Stimulated activated naive CD8-positive, alpha-beta T cell treated with anti-CD3 and anti-CD28 coated beads, Interleukin-15, Interleukin-2, amounts not matched to agents 100 U/mL and 50 U/mL, for 24 hours (primary cell): ENCODE measurements at regions not wholly inside any gene's neighbourhood (a gene's known extent, or its start where the extent isn't known, plus 50 kb on each side); places are given as distances from the start of the nearest gene placed in this dataset.

Experiments
- ATAC-seq: fragments of 150-1000 bp; cut with Tn5 transposase; one replicate; pipeline ENCODE4 v1.10.0; 2021
- DNase-seq: peaks from one replicate; pipeline ENCODE4 v3.0.0; 2021

GRCh38 chr2:37838541-37839167, 86.4 kb upstream of the RMDN2 start:
- no peak for ATAC-seq

GRCh38 chr2:37839991-37840390, 85.1 kb upstream of the RMDN2 start:
- ATAC-seq (no peak), DNase-seq (no peak)

More at GRCh38 chr2:37838541-37839167, 86.4 kb upstream of the RMDN2 start:
- no peak for DNase-seq

GRCh38 chr2:37842732-37843440, 82.2 kb upstream of the RMDN2 start:
- DNase-seq (no peak), ATAC-seq (no peak)

GRCh38 chr2:37843556-37843955, 81.5 kb upstream of the RMDN2 start:
- no peak for ATAC-seq
- DNase-seq, result no peak

- DNase-seq (no peak), ATAC-seq (no peak)
Measured at GRCh38 chr2:37846207-37846606, 78.9 kb upstream of the RMDN2 start.

- no peak for ATAC-seq
- no peak for DNase-seq
Measured at GRCh38 chr2:37847792-37848191, 77.3 kb upstream of the RMDN2 start.

- no peak for ATAC-seq
Measured at GRCh38 chr2:37848451-37848850, 76.6 kb upstream of the RMDN2 start.

GRCh38 chr2:37849911-37850310, 75.2 kb upstream of the RMDN2 start:
- peak; percentile 34 for ATAC-seq
- no peak for DNase-seq

More at GRCh38 chr2:37848451-37848850, 76.6 kb upstream of the RMDN2 start:
- DNase-seq, result no peak

GRCh38 chr2:37851428-37851827, 73.7 kb upstream of the RMDN2 start:
- ATAC-seq, result no peak
- DNase-seq, result no peak

- DNase-seq (no peak), ATAC-seq (peak; percentile 79)
Measured at GRCh38 chr2:37851828-37852584, 73.1 kb upstream of the RMDN2 start.

GRCh38 chr2:37852585-37853014, 72.5 kb upstream of the RMDN2 start:
- no peak for ATAC-seq
- no peak for DNase-seq

GRCh38 chr2:37854676-37855282, 70.3 kb upstream of the RMDN2 start:
- ATAC-seq (no peak), DNase-seq (no peak)

- no peak for DNase-seq
Measured at GRCh38 chr2:37855283-37856041, 69.6 kb upstream of the RMDN2 start.

GRCh38 chr2:37856101-37856751, 68.9 kb upstream of the RMDN2 start:
- no peak for DNase-seq
- ATAC-seq, result no peak

More at GRCh38 chr2:37855283-37856041, 69.6 kb upstream of the RMDN2 start:
- ATAC-seq, result no peak

- no peak for DNase-seq
- no peak for ATAC-seq
Measured at GRCh38 chr2:37857575-37858399, 67.3 kb upstream of the RMDN2 start.

- DNase-seq (no peak), ATAC-seq (no peak)
Measured at GRCh38 chr2:37858400-37858711, 66.7 kb upstream of the RMDN2 start.

GRCh38 chr2:37858725-37859267, 66.3 kb upstream of the RMDN2 start:
- peak; percentile 34 for ATAC-seq
- no peak for DNase-seq

GRCh38 chr2:37862620-37863019, 62.5 kb upstream of the RMDN2 start:
- no peak for DNase-seq
- ATAC-seq, result no peak

- no peak for ATAC-seq
- no peak for DNase-seq
Measured at GRCh38 chr2:37864217-37864616, 60.9 kb upstream of the RMDN2 start.

- no peak for DNase-seq
- ATAC-seq, result no peak
Measured at GRCh38 chr2:37865640-37866039, 59.4 kb upstream of the RMDN2 start.
